ENCODE measurements at regions not wholly inside any gene's neighbourhood (a gene's known extent, or its start where the extent isn't known, plus 50 kb on each side); places are given as distances from the start of the nearest gene placed in this dataset.

DNA sequence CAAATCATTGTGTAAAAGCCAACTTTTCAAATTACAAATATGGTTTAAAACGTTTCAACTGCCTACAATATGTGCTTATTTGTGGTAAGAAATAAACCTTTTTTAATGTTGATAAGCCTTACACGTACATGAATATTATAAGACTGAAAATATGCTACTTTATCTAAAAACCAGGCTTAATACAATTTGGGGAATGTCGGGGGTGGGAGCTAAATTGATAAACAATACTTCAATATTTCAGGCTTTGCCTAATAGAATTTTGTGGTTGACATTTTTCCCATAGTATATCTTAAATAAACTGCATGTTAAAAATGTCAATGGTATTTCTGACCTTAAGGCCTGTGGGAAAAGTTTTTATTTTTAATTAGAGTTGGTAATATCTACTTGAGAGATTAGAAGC is 69.8 kb upstream of the SLIT2 start:
- H3K9me2 ChIP-seq (replicated peaks; ENCODE audit: insufficient read depth, low read length), result no peaks in the 10 kb centered on the region
- no peak overlapping the region for H3K4me3 ChIP-seq (ENCODE audit: insufficient read depth, low read length, poor library complexity, severe bottlenecking)
- H4K20me1 ChIP-seq (ENCODE audit: low read depth, low read length), result no peaks in the 10 kb centered on the region
- H3K27ac ChIP-seq (ENCODE audit: low read depth, low read length), result no peak overlapping the region
- no peaks in the 10 kb centered on the region for H3K79me2 ChIP-seq (ENCODE audit: insufficient read depth, low read length)
- H3F3A ChIP-seq (ENCODE audit: insufficient read depth), result no peaks in the 10 kb centered on the region
- no peak overlapping the region for H3K9ac ChIP-seq (ENCODE audit: low read length)
- no peak overlapping the region for H3K4me2 ChIP-seq (ENCODE audit: low read depth, low read length, poor library complexity, severe bottlenecking)
- no peak overlapping the region for H2AFZ ChIP-seq (ENCODE audit: low read depth, low read length, severe bottlenecking)
- H3K27me3 ChIP-seq (ENCODE audit: low read length), result no peaks in the 10 kb centered on the region
- no peaks in the 10 kb centered on the region for H3K36me3 ChIP-seq (ENCODE audit: low read length)
- H3K9me3 ChIP-seq (ENCODE audit: insufficient read depth, low read length), result no peaks in the 10 kb centered on the region
- TF ChIP-seq, protein P1, sequence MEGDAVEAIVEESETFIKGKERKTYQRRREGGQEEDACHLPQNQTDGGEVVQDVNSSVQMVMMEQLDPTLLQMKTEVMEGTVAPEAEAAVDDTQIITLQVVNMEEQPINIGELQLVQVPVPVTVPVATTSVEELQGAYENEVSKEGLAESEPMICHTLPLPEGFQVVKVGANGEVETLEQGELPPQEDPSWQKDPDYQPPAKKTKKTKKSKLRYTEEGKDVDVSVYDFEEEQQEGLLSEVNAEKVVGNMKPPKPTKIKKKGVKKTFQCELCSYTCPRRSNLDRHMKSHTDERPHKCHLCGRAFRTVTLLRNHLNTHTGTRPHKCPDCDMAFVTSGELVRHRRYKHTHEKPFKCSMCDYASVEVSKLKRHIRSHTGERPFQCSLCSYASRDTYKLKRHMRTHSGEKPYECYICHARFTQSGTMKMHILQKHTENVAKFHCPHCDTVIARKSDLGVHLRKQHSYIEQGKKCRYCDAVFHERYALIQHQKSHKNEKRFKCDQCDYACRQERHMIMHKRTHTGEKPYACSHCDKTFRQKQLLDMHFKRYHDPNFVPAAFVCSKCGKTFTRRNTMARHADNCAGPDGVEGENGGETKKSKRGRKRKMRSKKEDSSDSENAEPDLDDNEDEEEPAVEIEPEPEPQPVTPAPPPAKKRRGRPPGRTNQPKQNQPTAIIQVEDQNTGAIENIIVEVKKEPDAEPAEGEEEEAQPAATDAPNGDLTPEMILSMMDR (IDR thresholded peaks at IDR 0.05; ENCODE audit: insufficient read depth, low read length, poor library complexity, severe bottlenecking), result no peak
- TF ChIP-seq EZH2phosphoT487 (conservative IDR thresholded peaks at IDR 0.05; ENCODE audit: low read length), result no peak

DNA sequence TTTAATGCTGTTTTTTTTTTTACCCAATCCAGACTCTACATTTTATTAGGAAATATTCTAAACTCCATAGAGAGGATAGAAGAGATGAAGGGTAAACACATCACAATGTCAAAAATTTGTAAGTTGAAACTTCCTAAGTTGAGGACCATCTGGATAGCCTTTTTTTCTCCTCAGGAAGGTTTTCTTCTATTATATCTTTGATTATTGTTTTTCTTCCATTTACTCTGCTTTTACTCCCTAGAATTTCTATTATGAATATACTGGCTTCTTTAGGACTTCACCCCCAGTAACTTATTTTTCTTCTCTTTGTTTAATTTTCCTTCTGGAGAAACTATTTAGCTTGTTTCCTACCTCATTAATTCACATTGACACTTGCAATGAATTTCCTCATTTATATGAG is 71.2 kb upstream of the SLIT2 start:
- Histone ChIP-seq H3F3A (ENCODE audit: insufficient read depth) (no peaks in the 10 kb centered on the region), H3K36me3 (ENCODE audit: low read length) (no peaks in the 10 kb centered on the region), H3K27me3 (ENCODE audit: low read length) (no peaks in the 10 kb centered on the region), H3K27ac (ENCODE audit: low read depth, low read length) (no peak overlapping the region), H3K4me3 (ENCODE audit: insufficient read depth, low read length, poor library complexity, severe bottlenecking) (no peak overlapping the region), H4K20me1 (ENCODE audit: low read depth, low read length) (no peaks in the 10 kb centered on the region), H3K9me2 (replicated peaks; ENCODE audit: insufficient read depth, low read length) (no peaks in the 10 kb centered on the region), H3K9me3 (ENCODE audit: insufficient read depth, low read length) (no peaks in the 10 kb centered on the region), H3K9ac (ENCODE audit: low read length) (no peak overlapping the region), H3K79me2 (ENCODE audit: insufficient read depth, low read length) (no peaks in the 10 kb centered on the region), H3K4me2 (ENCODE audit: low read depth, low read length, poor library complexity, severe bottlenecking) (no peak overlapping the region), H2AFZ (ENCODE audit: low read depth, low read length, severe bottlenecking) (no peak overlapping the region)
- TF ChIP-seq, protein P1 (IDR thresholded peaks at IDR 0.05; ENCODE audit: insufficient read depth, low read length, poor library complexity, severe bottlenecking), result no peak
- no peak for TF ChIP-seq EZH2phosphoT487 (conservative IDR thresholded peaks at IDR 0.05; ENCODE audit: low read length)

DNA sequence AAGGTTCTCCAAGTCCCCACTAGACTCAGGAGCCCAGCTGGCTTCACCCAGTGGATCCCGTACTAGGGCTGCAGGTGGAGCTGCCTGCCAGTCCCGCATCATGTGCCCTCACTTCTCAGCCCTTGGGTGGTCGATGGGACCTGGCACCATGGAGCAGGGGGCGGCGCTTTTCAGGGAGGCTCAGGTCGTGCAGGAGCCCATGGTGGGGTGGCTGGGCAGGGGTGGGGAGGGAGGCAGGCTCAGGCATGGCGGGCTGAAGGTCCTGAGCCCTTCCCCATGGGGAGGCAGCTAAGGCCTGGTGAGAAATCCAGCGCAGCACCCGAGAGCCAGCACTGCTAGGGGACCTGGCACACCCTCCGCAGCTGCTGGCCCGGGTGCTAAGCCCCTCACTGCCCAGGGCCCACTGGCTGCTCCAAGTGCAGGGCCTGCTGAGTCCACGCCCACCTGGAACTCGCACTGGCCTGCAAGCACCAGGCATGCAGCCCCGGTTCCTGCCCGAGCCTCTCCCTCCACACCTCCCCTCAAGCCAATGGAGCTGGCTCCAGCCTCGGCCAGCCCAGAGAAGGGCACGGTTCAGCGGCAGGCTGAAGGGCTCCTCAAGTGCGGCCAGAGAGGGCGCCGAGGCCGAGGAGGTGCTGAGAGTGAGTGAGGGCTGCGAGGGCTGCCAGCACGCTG is 72.7 kb upstream of the SLIT2 start:
- no peaks in the 10 kb centered on the region for H3K27me3 ChIP-seq (ENCODE audit: low read length)
- no peaks in the 10 kb centered on the region for H3K9me3 ChIP-seq (ENCODE audit: insufficient read depth, low read length)
- no peak overlapping the region for H3K27ac ChIP-seq (ENCODE audit: low read depth, low read length)
- no peaks in the 10 kb centered on the region for H4K20me1 ChIP-seq (ENCODE audit: low read depth, low read length)
- no peak overlapping the region for H3K4me3 ChIP-seq (ENCODE audit: insufficient read depth, low read length, poor library complexity, severe bottlenecking)
- no peak overlapping the region for H3K4me2 ChIP-seq (ENCODE audit: low read depth, low read length, poor library complexity, severe bottlenecking)
- H3K36me3 ChIP-seq (ENCODE audit: low read length), result no peaks in the 10 kb centered on the region
- H3K79me2 ChIP-seq (ENCODE audit: insufficient read depth, low read length), result no peaks in the 10 kb centered on the region
- no peaks in the 10 kb centered on the region for H3K9me2 ChIP-seq (replicated peaks; ENCODE audit: insufficient read depth, low read length)
- no peak overlapping the region for H3K9ac ChIP-seq (ENCODE audit: low read length)
- no peaks in the 10 kb centered on the region for H3F3A ChIP-seq (ENCODE audit: insufficient read depth)
- TF ChIP-seq, protein P1 (IDR thresholded peaks at IDR 0.05; ENCODE audit: insufficient read depth, low read length, poor library complexity, severe bottlenecking), result no peak
- no peak for TF ChIP-seq EZH2phosphoT487 (conservative IDR thresholded peaks at IDR 0.05; ENCODE audit: low read length)
- H2AFZ ChIP-seq (ENCODE audit: low read depth, low read length, severe bottlenecking), result no peak overlapping the region

Measured in SU-DHL-6 (cell line).